ENCODE measurements at regions not wholly inside any gene's neighbourhood (a gene's known extent, or its start where the extent isn't known, plus 50 kb on each side); places are given as distances from the start of the nearest gene placed in this dataset.

DNA sequence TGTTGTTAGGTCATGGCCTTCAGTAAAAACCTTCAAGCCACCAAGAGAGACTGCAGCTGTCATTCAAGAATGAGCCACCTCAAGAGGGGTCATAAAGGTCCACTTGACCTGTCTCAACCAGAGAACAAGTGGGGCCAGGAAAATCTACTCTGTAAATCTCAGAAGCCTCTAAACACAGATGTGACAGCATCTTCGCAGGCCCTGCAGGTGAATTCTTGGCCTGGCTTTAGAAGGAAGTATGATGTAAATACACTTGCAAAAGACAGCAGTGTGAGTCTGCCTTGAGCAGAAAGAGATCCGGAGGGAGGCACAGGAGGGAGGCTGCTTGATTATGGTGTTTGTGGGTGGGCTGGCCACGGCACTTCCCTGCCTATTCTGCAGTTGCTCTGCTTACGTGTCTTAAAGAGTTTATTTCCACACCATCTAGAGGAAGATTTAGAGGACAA, 1082.9 kb downstream of the UQCRFS1 start:
- Mint-ChIP-seq H3K4me1 (peaks cover 5% of the 10 kb centered on the region), H3K27ac (ENCODE audit: unreplicated experiment) (no peak overlapping the region), H3K4me3 (no peak overlapping the region), H3K9me3 (no peaks in the 10 kb centered on the region), H3K27me3 (ENCODE audit: low read depth) (peaks cover 62% of the 10 kb centered on the region), H3K36me3 (ENCODE audit: low read depth) (no peaks in the 10 kb centered on the region)
- TF ChIP-seq, protein P1, sequence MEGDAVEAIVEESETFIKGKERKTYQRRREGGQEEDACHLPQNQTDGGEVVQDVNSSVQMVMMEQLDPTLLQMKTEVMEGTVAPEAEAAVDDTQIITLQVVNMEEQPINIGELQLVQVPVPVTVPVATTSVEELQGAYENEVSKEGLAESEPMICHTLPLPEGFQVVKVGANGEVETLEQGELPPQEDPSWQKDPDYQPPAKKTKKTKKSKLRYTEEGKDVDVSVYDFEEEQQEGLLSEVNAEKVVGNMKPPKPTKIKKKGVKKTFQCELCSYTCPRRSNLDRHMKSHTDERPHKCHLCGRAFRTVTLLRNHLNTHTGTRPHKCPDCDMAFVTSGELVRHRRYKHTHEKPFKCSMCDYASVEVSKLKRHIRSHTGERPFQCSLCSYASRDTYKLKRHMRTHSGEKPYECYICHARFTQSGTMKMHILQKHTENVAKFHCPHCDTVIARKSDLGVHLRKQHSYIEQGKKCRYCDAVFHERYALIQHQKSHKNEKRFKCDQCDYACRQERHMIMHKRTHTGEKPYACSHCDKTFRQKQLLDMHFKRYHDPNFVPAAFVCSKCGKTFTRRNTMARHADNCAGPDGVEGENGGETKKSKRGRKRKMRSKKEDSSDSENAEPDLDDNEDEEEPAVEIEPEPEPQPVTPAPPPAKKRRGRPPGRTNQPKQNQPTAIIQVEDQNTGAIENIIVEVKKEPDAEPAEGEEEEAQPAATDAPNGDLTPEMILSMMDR (conservative IDR thresholded peaks at IDR 0.05): no peak
- no peak for DNase-seq (ENCODE audit: low read depth, low spot score)

DNA sequence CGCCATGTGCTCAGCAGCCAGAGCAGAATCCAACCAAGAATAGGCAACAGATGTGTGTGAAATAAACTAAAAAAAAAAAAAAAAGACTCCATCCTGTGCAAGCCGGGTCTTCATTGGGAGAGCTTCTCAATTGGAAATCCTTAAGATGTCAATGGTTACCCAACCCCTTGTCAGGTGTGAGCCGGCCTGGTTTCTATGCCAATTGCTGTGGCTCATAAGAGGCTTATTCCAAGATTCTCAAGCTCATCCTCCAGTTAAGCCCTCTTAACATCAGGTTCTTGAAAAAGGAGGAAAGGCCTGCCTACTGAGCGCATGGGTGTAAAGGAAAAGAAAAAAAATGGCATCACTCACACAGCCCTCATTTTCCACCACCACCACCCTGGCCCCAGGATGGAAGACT, 1084.6 kb downstream of the UQCRFS1 start:
- H3K27ac Mint-ChIP-seq (ENCODE audit: unreplicated experiment): no peak overlapping the region
- H3K27me3 Mint-ChIP-seq (ENCODE audit: low read depth): peaks cover 65% of the 10 kb centered on the region
- no peaks in the 10 kb centered on the region for H3K36me3 Mint-ChIP-seq (ENCODE audit: low read depth)
- no peak overlapping the region for H3K4me3 Mint-ChIP-seq
- H3K9me3 Mint-ChIP-seq: no peaks in the 10 kb centered on the region
- no peak for DNase-seq (ENCODE audit: low read depth, low spot score)
- TF ChIP-seq, protein P1 (conservative IDR thresholded peaks at IDR 0.05): no peak
- H3K4me1 Mint-ChIP-seq: peaks cover 5% of the 10 kb centered on the region

DNA sequence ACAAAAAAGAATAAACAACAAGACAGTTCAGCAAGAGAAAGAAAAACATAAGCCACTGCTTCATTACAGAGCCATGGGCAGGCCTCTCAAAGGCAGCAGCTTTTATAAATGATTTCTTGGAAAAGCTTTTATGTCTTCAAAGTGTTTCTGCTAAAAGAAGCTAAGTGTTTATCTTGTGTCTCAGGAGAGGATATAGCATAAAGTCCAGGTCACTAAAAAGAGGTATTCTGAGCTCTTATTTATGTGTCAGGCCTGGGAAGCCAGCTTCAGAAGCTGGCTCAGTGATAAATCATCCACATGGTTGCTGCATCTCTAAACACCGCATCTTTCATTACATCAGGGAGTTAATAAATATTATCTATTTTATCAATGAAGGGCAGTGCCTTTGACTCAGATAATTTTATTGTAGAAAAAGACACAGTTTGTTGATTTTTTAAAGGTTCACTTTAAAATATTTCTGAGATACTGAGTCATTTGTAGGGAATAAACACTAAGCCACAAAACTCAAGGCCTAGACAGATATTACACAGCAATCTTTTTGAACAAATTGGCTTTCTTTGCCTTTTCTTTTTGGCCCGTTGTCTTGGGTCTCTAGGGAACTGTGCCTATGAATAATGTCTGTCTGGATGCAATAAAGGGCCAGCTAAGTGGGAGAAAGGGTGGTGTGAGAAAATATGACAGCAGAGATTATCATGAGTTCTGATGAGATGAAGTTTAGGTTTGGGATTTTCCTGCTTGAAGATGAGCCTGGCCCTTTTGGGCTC, 1086.6 kb downstream of the UQCRFS1 start:
- Mint-ChIP-seq H3K27me3 (ENCODE audit: low read depth) (peaks cover 66% of the 10 kb centered on the region), H3K36me3 (ENCODE audit: low read depth) (no peaks in the 10 kb centered on the region), H3K4me1 (peaks cover 5% of the 10 kb centered on the region), H3K27ac (ENCODE audit: unreplicated experiment) (no peak overlapping the region), H3K4me3 (no peak overlapping the region), H3K9me3 (no peaks in the 10 kb centered on the region)
- TF ChIP-seq, protein P1 (conservative IDR thresholded peaks at IDR 0.05): no peak
- DNase-seq (ENCODE audit: low read depth, low spot score): no peak

DNA sequence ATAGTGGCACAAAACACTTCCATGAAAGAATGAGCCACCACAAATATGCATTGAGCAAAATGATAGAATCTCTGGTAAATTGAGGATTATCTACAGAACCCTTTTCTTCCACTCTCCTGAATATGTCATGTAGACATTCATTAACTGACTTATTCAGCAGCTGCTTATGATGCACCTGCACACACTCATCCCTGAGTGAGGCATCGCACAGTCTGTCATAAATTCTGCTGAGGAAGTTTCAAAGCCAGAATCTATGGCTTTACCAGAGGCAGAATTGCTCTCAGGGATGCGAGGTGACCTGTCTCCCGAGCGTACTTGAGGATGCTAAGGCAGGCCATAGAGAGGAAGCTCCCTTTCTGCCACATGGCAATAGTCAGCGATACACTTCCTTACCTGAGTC, 1090.2 kb downstream of the UQCRFS1 start:
- TF ChIP-seq, protein P1 (conservative IDR thresholded peaks at IDR 0.05): no peak
- Mint-ChIP-seq H3K27ac (ENCODE audit: unreplicated experiment) (no peak overlapping the region), H3K4me1 (no peaks in the 10 kb centered on the region), H3K27me3 (ENCODE audit: low read depth) (peaks cover 74% of the 10 kb centered on the region), H3K4me3 (no peak overlapping the region), H3K36me3 (ENCODE audit: low read depth) (no peaks in the 10 kb centered on the region), H3K9me3 (no peaks in the 10 kb centered on the region)
- no peak for DNase-seq (ENCODE audit: low read depth, low spot score)

DNA sequence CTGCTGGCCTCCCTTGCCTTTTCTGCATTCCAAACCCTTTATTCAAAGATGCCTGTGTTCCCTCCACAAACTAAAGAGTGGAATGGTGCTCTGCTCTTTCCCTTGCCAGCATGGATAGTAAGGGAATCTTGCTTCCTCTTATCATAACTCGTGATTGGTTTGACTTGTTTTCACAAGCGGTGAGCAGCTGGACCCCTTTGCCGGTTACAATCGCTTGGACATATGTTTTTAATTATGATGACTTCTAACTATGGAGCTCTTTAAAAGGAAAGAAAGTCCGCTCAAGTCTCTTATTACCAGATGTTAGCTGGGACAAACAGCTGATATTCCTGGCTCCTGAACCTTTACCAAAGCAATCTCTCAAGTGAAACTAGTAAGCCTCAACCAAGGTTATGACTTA, 1094.7 kb downstream of the UQCRFS1 start:
- Mint-ChIP-seq H3K27ac (ENCODE audit: unreplicated experiment) (no peak overlapping the region), H3K36me3 (ENCODE audit: low read depth) (no peaks in the 10 kb centered on the region)

More for the DNA sequence above, 1094.7 kb downstream of the UQCRFS1 start:
- TF ChIP-seq, protein P1 (conservative IDR thresholded peaks at IDR 0.05): no peak
- DNase-seq (ENCODE audit: low read depth, low spot score): no peak
- Mint-ChIP-seq H3K27me3 (ENCODE audit: low read depth) (peaks cover 80% of the 10 kb centered on the region), H3K9me3 (no peaks in the 10 kb centered on the region), H3K4me3 (no peak overlapping the region), H3K4me1 (peaks cover 12% of the 10 kb centered on the region)
